Heart left ventricle (tissue), 13 donors: ENCODE measurements at regions not wholly inside any gene's neighbourhood (a gene's known extent, or its start where the extent isn't known, plus 50 kb on each side); places are given as distances from the start of the nearest gene placed in this dataset.

ENCODE experiments used
- CTCF ChIP-seq, 12 donors: fragments of 200-600 bp; sonication (generic) in 4 of 12; IDR thresholded peaks; one replicate each; pipeline versions ENCODE4 v1.5.0 to v1.8.0; 2018 to 2022; ENCODE audit warnings: antibody characterized with exemption in 12 of 12, mild to moderate bottlenecking in 5 of 12
- POLR2A ChIP-seq, 2 donors: fragments of 450-650 bp; IDR thresholded peaks; one replicate each; pipeline ENCODE4 v1.6.1; 2017; ENCODE audit warnings: antibody characterized with exemption in 2 of 2, mild to moderate bottlenecking in 2 of 2, moderate library complexity in 2 of 2
- donor health status: ischemic (EF 13 %, LVEDD 7.1; RV severe dilation, severe dysfunction).
- donor health status: DM: no; HTN: yes; CAD: no.
- donor health status: DM: no; HTN: no; CAD: no.
- donor health status: ischemic (EF 25% LVEDD 6.9; RV normal size, moderate dysfunction).
- donor health status: ischemic (EF 25% LVEDD 5.7; RV mildly dilated, moderate dysfunction).
- donor health status: ischemic (EF 35%, LVEDD 5.7; RV mildly dilated, moderate dysfunction).
- donor health status: nonischemic (EF 11% LVEDD 7.7; RV severe dilation, severe dysfunction).
- donor health status: DM: yes; HTN: yes; CAD: no.
- donor health status: PGD.
- donor health status: ischemic (EF 29% LVEDD 5.4; RV normal size, mild dysfunction).
- donor health status: nonischemic (EF 23%, LVEDD 6.1; RV moderate dilation, normal function).

- TF ChIP-seq POLR2A (IDR thresholded peaks at IDR 0.05) (no peak), CTCF (IDR thresholded peaks at IDR 0.05) (no peak)
Observed at GRCh38 chr2:128500138-128500800, 181.6 kb upstream of the HS6ST1 start.
